PC-3 (cell line): ENCODE measurements at regions not wholly inside any gene's neighbourhood (a gene's known extent, or its start where the extent isn't known, plus 50 kb on each side); places are given as distances from the start of the nearest gene placed in this dataset.

ENCODE experiments used
- ATAC-seq: fragments of 200-7000 bp; cut with Tn5 transposase; 2 replicates; pipeline ENCODE4 v1.9.1; 2020; ENCODE audit warnings: mild to moderate bottlenecking, moderate library complexity
- BruUV-seq: library from RNA; stranded (reverse); fragments of 400-500 nt; replicated peaks from 2 replicates; lab custom pipeline; 2021; lab: Mats Ljungman, UMichigan
- CTCF ChIA-PET: fragments of 300-600 bp; sonication (Branson Sonifier 250); formaldehyde crosslinking; loops from one replicate; lab custom pipeline; 2022; ENCODE audit warnings: antibody characterized with exemption; lab: Charles Lee
- POLR2A ChIA-PET: fragments of 300-600 bp; sonication (Branson Sonifier 250); formaldehyde crosslinking; loops from one replicate; lab custom pipeline; 2022; ENCODE audit warnings: antibody characterized with exemption; ENCODE audit not compliant: unreplicated experiment; lab: Charles Lee
- DNase-seq: peaks from one replicate; pipeline ENCODE4 v3.0.0-alpha.2; 2015
- H2AFZ ChIP-seq: fragments of 300-600 bp; sonication (generic); 2 replicates; pipeline ENCODE4 v1.6.0; 2016; ENCODE audit warnings: antibody characterized with exemption, low read length
- H3F3A ChIP-seq: fragments of 300-600 bp; sonication (generic); one replicate; pipeline ENCODE4 v1.6.0; 2017; ENCODE audit warnings: antibody characterized with exemption, low read length, control low read depth, mild to moderate bottlenecking; ENCODE audit not compliant: unreplicated experiment
- H3K27ac ChIP-seq: fragments of 300-600 bp; sonication (generic); 2 replicates; pipeline ENCODE4 v1.5.1; 2016; ENCODE audit warnings: mild to moderate bottlenecking, low read length
- H3K27me3 ChIP-seq: fragments of 300-600 bp; sonication (generic); 2 replicates; pipeline ENCODE4 v1.6.1; 2016; ENCODE audit warnings: low read length, mixed read lengths
- H3K36me3 ChIP-seq: fragments of 300-600 bp; sonication (generic); 2 replicates; pipeline ENCODE4 v1.6.1; 2016; ENCODE audit warnings: low read depth, mixed run types, low read length, mixed read lengths
- H3K4me1 ChIP-seq: fragments of 300-600 bp; sonication (generic); 2 replicates; pipeline ENCODE4 v1.5.1; 2016; ENCODE audit warnings: low read length; ENCODE audit not compliant: insufficient read depth
- H3K4me2 ChIP-seq: fragments of 300-600 bp; sonication (generic); 2 replicates; pipeline ENCODE4 v1.6.0; 2016; ENCODE audit warnings: low read length
- H3K4me3 ChIP-seq: fragments of 300-600 bp; sonication (generic); 2 replicates; pipeline ENCODE4 v1.5.1; 2016; ENCODE audit warnings: mild to moderate bottlenecking, low read length, mixed read lengths
- H3K79me2 ChIP-seq: fragments of 300-600 bp; sonication (generic); 2 replicates; pipeline ENCODE4 v1.6.1; 2017; ENCODE audit warnings: low read length, mixed read lengths
- H3K9ac ChIP-seq: fragments of 300-600 bp; sonication (generic); 2 replicates; pipeline ENCODE4 v1.6.0; 2016; ENCODE audit warnings: mild to moderate bottlenecking, low read length
- H3K9me2 ChIP-seq: fragments of 300-600 bp; sonication (generic); replicated peaks from 2 replicates; pipeline ENCODE4 v1.6.1; 2016; ENCODE audit warnings: mixed run types, low read length, mixed read lengths
- H3K9me3 ChIP-seq: fragments of 300-600 bp; sonication (generic); 2 replicates; pipeline ENCODE4 v1.6.1; 2016; ENCODE audit warnings: low read length, mixed read lengths
- H4K20me1 ChIP-seq: fragments of 300-600 bp; sonication (generic); 2 replicates; pipeline ENCODE4 v1.6.1; 2016; ENCODE audit warnings: low read length, mixed read lengths
- CTCF ChIP-seq: fragments of 300-600 bp; sonication (generic); conservative IDR thresholded peaks from 2 replicates; pipeline ENCODE4 v1.5.1; 2017; ENCODE audit warnings: antibody characterized with exemption, low read depth, mild to moderate bottlenecking, low read length
- EZH2 ChIP-seq: fragments of 300-600 bp; sonication (generic); IDR thresholded peaks from one replicate; pipeline ENCODE4 v1.6.1; 2017; ENCODE audit warnings: antibody characterized with exemption, mild to moderate bottlenecking, low read length; ENCODE audit not compliant: unreplicated experiment
- EZH2phosphoT487 ChIP-seq: fragments of 300-600 bp; sonication (generic); IDR thresholded peaks from 2 replicates; pipeline ENCODE4 v1.6.1; 2018; ENCODE audit warnings: mild to moderate bottlenecking, antibody characterized with exemption, low read length, borderline replicate concordance
- intact Hi-C: fragments of 100-400 bp; cut with micrococcal nuclease; formaldehyde crosslinking; loops from 2 replicates; pipeline ENCODE4 v1.9.0; 2023

GRCh38 chr18:1488957-1489356 lies 584.3 kb downstream of the ADCYAP1 start:
- no peak overlapping the region for H2AFZ ChIP-seq
- no peaks in the 10 kb centered on the region for H3K36me3 ChIP-seq
- H3K27ac ChIP-seq, result no peak overlapping the region
- no TSS peak for BruUV-seq
- H3K27me3 ChIP-seq, result no peaks in the 10 kb centered on the region
- H3K4me1 ChIP-seq, result no peaks in the 10 kb centered on the region
- H3K4me2 ChIP-seq, result no peak overlapping the region
- ChIA-PET POLR2A (no interaction called here), CTCF (no interaction called here)
- intact Hi-C loops, result no loop called here
- DNase-seq (no peak), ATAC-seq (no peak)
- H3K9me2 ChIP-seq, result no peaks in the 10 kb centered on the region
- H3K4me3 ChIP-seq, result no peak overlapping the region
- no peaks in the 10 kb centered on the region for H4K20me1 ChIP-seq
- no peaks in the 10 kb centered on the region for H3K79me2 ChIP-seq
- no peaks in the 10 kb centered on the region for H3F3A ChIP-seq
- H3K9ac ChIP-seq, result no peak overlapping the region
- H3K9me3 ChIP-seq, result no peaks in the 10 kb centered on the region
- TF ChIP-seq CTCF, result no peak
- no peak for TF ChIP-seq EZH2phosphoT487
- TF ChIP-seq EZH2, result no peak

- Histone ChIP-seq H3K9me3 (peaks cover 8% of the 10 kb centered on the region; the same call in 1 of the 2 replicates), H3K79me2 (no peaks in the 10 kb centered on the region), H3K27ac (no peak overlapping the region), H3K27me3 (no peaks in the 10 kb centered on the region), H2AFZ (no peak overlapping the region), H3K4me3 (no peak overlapping the region), H3K36me3 (no peaks in the 10 kb centered on the region), H4K20me1 (no peaks in the 10 kb centered on the region), H3K9ac (no peak overlapping the region), H3K4me2 (no peak overlapping the region), H3K4me1 (0 out of 2 replicates have a peak, but pooled peaks cover 3% of the 10 kb centered on the region), H3F3A (no peaks in the 10 kb centered on the region), H3K9me2 (no peaks in the 10 kb centered on the region)
- no peak for DNase-seq
- ChIA-PET CTCF (no interaction called here), POLR2A (no interaction called here)
- intact Hi-C loops, result no loop called here
- no peak for ATAC-seq
- no TSS peak for BruUV-seq
- TF ChIP-seq EZH2, result no peak
- no peak for TF ChIP-seq EZH2phosphoT487
- TF ChIP-seq CTCF, result no peak
Observed at GRCh38 chr18:1495387-1495786, 590.7 kb downstream of the ADCYAP1 start.

- BruUV-seq, result no TSS peak
- Histone ChIP-seq H3K4me2 (no peak overlapping the region), H3K79me2 (no peaks in the 10 kb centered on the region), H3K27me3 (no peaks in the 10 kb centered on the region), H3K9me2 (no peaks in the 10 kb centered on the region), H3K4me3 (no peak overlapping the region), H4K20me1 (no peaks in the 10 kb centered on the region), H3K9me3 (peaks cover 8% of the 10 kb centered on the region; the same call in 1 of the 2 replicates), H2AFZ (no peak overlapping the region), H3K27ac (no peak overlapping the region), H3K36me3 (no peaks in the 10 kb centered on the region), H3K9ac (no peak overlapping the region), H3K4me1 (0 out of 2 replicates have a peak, but pooled peaks cover 3% of the 10 kb centered on the region), H3F3A (no peaks in the 10 kb centered on the region)
- CTCF ChIA-PET, result no interaction called here
- TF ChIP-seq CTCF (no peak), EZH2 (no peak), EZH2phosphoT487 (no peak)
- POLR2A ChIA-PET, result no interaction called here
- ATAC-seq (no peak), DNase-seq (no peak)
- intact Hi-C loops, result no loop called here
Observed at GRCh38 chr18:1496096-1496495, 591.4 kb downstream of the ADCYAP1 start.
